ENCODE measurements at regions not wholly inside any gene's neighbourhood (a gene's known extent, or its start where the extent isn't known, plus 50 kb on each side); places are given as distances from the start of the nearest gene placed in this dataset.

- H3K4me3 ChIP-seq (ENCODE audit: extremely low read depth, insufficient read depth, low read length, poor library complexity, severe bottlenecking) = no peak overlapping the region
- 57 to 60% methylated on average over 5 of the region's 7 CpGs for WGBS, 2 experiments (ENCODE audit: insufficient coverage in 2 of 2)
- H3K9me3 ChIP-seq (ENCODE audit: control insufficient read depth, low read length) = no peaks in the 10 kb centered on the region
- no peaks in the 10 kb centered on the region for H3K4me1 ChIP-seq (ENCODE audit: control insufficient read depth, insufficient read depth, low read length, poor library complexity, severe bottlenecking)
- no peaks in the 10 kb centered on the region for H3K36me3 ChIP-seq (ENCODE audit: control insufficient read depth, insufficient read depth, low read length)
- no peak overlapping the region for H3K27ac ChIP-seq (ENCODE audit: low read depth, low read length, severe bottlenecking)
These were observed 172.8 kb downstream of the KTN1 start for GRCh38 chr14:55752580-55753390.

DNA sequence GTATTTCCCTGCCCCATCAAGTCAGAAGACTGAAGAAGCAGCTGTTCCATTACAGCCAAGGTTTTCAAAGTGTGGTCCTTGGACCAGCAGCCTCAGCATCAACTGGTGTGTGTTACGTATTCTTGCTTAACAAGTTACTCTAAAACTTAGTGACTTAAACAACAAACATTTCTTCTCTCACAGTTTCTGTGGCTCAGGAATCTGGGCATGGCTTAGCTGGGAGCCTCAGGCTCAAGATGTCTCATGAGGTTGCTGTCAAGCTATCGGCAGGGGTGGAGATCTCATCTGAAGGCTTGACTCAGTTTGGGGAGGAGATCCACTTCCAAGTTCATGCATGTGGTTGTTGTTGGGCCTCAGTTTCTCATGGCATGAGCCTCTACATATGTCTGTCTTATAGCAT is 174.5 kb downstream of the KTN1 start:
- 91 to 100% methylated on average over 1 to 2 of the region's 2 CpGs for WGBS, 2 experiments (ENCODE audit: insufficient coverage in 2 of 2)
- no peaks in the 10 kb centered on the region for H3K4me1 ChIP-seq (ENCODE audit: control insufficient read depth, insufficient read depth, low read length, poor library complexity, severe bottlenecking)
- H3K9me3 ChIP-seq (ENCODE audit: control insufficient read depth, low read length) = no peaks in the 10 kb centered on the region
- no peaks in the 10 kb centered on the region for H3K36me3 ChIP-seq (ENCODE audit: control insufficient read depth, insufficient read depth, low read length)
- H3K4me3 ChIP-seq (ENCODE audit: extremely low read depth, insufficient read depth, low read length, poor library complexity, severe bottlenecking) = no peak overlapping the region
- H3K27ac ChIP-seq (ENCODE audit: low read depth, low read length, severe bottlenecking) = no peak overlapping the region

- H3K36me3 ChIP-seq (ENCODE audit: control insufficient read depth, insufficient read depth, low read length) = no peaks in the 10 kb centered on the region
- no peak overlapping the region for H3K27ac ChIP-seq (ENCODE audit: low read depth, low read length, severe bottlenecking)
- WGBS, 2 experiments (ENCODE audit: insufficient coverage in 2 of 2) = 94 to 96% methylated on average over 3 of the region's 5 CpGs
- no peak overlapping the region for H3K4me3 ChIP-seq (ENCODE audit: extremely low read depth, insufficient read depth, low read length, poor library complexity, severe bottlenecking)
- H3K4me1 ChIP-seq (ENCODE audit: control insufficient read depth, insufficient read depth, low read length, poor library complexity, severe bottlenecking) = no peaks in the 10 kb centered on the region
- H3K9me3 ChIP-seq (ENCODE audit: control insufficient read depth, low read length) = no peaks in the 10 kb centered on the region
These were observed 174.9 kb downstream of the KTN1 start for GRCh38 chr14:55754871-55755270.

DNA sequence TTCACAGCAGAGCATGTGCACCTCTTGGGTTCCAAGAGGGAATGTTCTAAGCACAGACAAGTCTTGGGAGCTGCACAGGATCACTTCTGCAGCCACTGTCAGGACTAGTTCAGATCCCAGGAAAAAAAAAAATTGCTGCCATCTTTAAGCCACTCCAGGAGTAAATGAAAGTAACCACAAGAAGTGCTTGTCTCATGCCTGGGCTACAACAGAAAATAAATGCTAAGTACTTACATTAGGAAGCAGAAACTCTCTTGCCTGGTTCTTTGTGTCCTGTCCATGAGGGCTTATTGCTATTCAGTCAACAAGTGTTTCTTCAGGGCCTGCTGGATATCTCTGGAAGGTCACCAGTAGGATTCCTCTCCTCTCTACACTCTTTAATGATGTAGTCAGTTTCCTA is 176.1 kb downstream of the KTN1 start:
- Histone ChIP-seq H3K4me1 (ENCODE audit: control insufficient read depth, insufficient read depth, low read length, poor library complexity, severe bottlenecking) (no peaks in the 10 kb centered on the region), H3K36me3 (ENCODE audit: control insufficient read depth, insufficient read depth, low read length) (no peaks in the 10 kb centered on the region), H3K4me3 (ENCODE audit: extremely low read depth, insufficient read depth, low read length, poor library complexity, severe bottlenecking) (no peak overlapping the region), H3K27ac (ENCODE audit: low read depth, low read length, severe bottlenecking) (no peak overlapping the region), H3K9me3 (ENCODE audit: control insufficient read depth, low read length) (no peaks in the 10 kb centered on the region)

DNA sequence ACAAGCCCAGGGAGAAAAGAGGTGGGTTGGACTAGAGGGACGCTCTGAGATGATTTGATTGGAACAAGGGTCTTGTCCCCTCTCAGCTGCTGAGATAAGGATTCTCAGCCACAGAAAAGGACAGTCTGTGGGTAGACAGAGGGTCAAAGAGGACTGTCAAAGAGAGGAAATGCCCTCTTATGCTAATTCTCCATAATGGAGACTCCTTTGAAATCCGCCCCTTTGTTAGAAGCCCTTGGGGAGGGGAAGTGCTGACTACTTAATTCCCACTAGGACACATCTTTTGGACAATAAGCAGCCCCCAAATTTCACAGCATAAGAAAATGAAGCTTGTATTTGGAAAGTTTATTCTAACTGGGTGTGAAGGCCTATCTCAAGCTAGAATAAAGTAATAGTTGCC is 176.6 kb downstream of the KTN1 start:
- WGBS, 2 experiments (ENCODE audit: insufficient coverage in 2 of 2) = no CpG with 5 or more reads among the region's 2 CpGs
- Histone ChIP-seq H3K4me1 (ENCODE audit: control insufficient read depth, insufficient read depth, low read length, poor library complexity, severe bottlenecking) (no peaks in the 10 kb centered on the region), H3K9me3 (ENCODE audit: control insufficient read depth, low read length) (no peaks in the 10 kb centered on the region), H3K36me3 (ENCODE audit: control insufficient read depth, insufficient read depth, low read length) (no peaks in the 10 kb centered on the region), H3K27ac (ENCODE audit: low read depth, low read length, severe bottlenecking) (no peak overlapping the region), H3K4me3 (ENCODE audit: extremely low read depth, insufficient read depth, low read length, poor library complexity, severe bottlenecking) (no peak overlapping the region)

- Histone ChIP-seq H3K36me3 (ENCODE audit: control insufficient read depth, insufficient read depth, low read length) (no peaks in the 10 kb centered on the region), H3K4me3 (ENCODE audit: extremely low read depth, insufficient read depth, low read length, poor library complexity, severe bottlenecking) (no peak overlapping the region), H3K27ac (ENCODE audit: low read depth, low read length, severe bottlenecking) (no peak overlapping the region), H3K4me1 (ENCODE audit: control insufficient read depth, insufficient read depth, low read length, poor library complexity, severe bottlenecking) (no peaks in the 10 kb centered on the region), H3K9me3 (ENCODE audit: control insufficient read depth, low read length) (no peaks in the 10 kb centered on the region)
- no CpG with 5 or more reads among the region's 1 CpG for WGBS, 2 experiments (ENCODE audit: insufficient coverage in 2 of 2)
These were observed 178.8 kb downstream of the KTN1 start for GRCh38 chr14:55758796-55759195.

GRCh38 chr14:55760789-55761566 is 181.0 kb downstream of the KTN1 start:
- WGBS, 2 experiments (ENCODE audit: insufficient coverage in 2 of 2) = 96 to 97% methylated on average over 12 to 14 of the region's 14 CpGs
- Histone ChIP-seq H3K27ac (ENCODE audit: low read depth, low read length, severe bottlenecking) (no peak overlapping the region), H3K4me1 (ENCODE audit: control insufficient read depth, insufficient read depth, low read length, poor library complexity, severe bottlenecking) (no peaks in the 10 kb centered on the region), H3K9me3 (ENCODE audit: control insufficient read depth, low read length) (no peaks in the 10 kb centered on the region), H3K4me3 (ENCODE audit: extremely low read depth, insufficient read depth, low read length, poor library complexity, severe bottlenecking) (no peak overlapping the region), H3K36me3 (ENCODE audit: control insufficient read depth, insufficient read depth, low read length) (no peaks in the 10 kb centered on the region)

GRCh38 chr14:55761651-55762050 is 181.6 kb downstream of the KTN1 start:
- H3K36me3 ChIP-seq (ENCODE audit: control insufficient read depth, insufficient read depth, low read length) = no peaks in the 10 kb centered on the region
- H3K4me3 ChIP-seq (ENCODE audit: extremely low read depth, insufficient read depth, low read length, poor library complexity, severe bottlenecking) = no peak overlapping the region
- no peaks in the 10 kb centered on the region for H3K4me1 ChIP-seq (ENCODE audit: control insufficient read depth, insufficient read depth, low read length, poor library complexity, severe bottlenecking)
- no peak overlapping the region for H3K27ac ChIP-seq (ENCODE audit: low read depth, low read length, severe bottlenecking)
- H3K9me3 ChIP-seq (ENCODE audit: control insufficient read depth, low read length) = no peaks in the 10 kb centered on the region
- 86 to 100% methylated on average over 1 of the region's 1 CpG for WGBS, 2 experiments (ENCODE audit: insufficient coverage in 2 of 2)

GRCh38 chr14:55762595-55763232 is 182.7 kb downstream of the KTN1 start:
- no peak overlapping the region for H3K27ac ChIP-seq (ENCODE audit: low read depth, low read length, severe bottlenecking)
- WGBS, 2 experiments (ENCODE audit: insufficient coverage in 2 of 2) = 54 to 58% methylated on average over 2 of the region's 5 CpGs
- no peak overlapping the region for H3K4me3 ChIP-seq (ENCODE audit: extremely low read depth, insufficient read depth, low read length, poor library complexity, severe bottlenecking)
- H3K9me3 ChIP-seq (ENCODE audit: control insufficient read depth, low read length) = no peaks in the 10 kb centered on the region
- H3K4me1 ChIP-seq (ENCODE audit: control insufficient read depth, insufficient read depth, low read length, poor library complexity, severe bottlenecking) = no peaks in the 10 kb centered on the region
- no peaks in the 10 kb centered on the region for H3K36me3 ChIP-seq (ENCODE audit: control insufficient read depth, insufficient read depth, low read length)

- no peaks in the 10 kb centered on the region for H3K4me1 ChIP-seq (ENCODE audit: control insufficient read depth, insufficient read depth, low read length, poor library complexity, severe bottlenecking)
- no peaks in the 10 kb centered on the region for H3K9me3 ChIP-seq (ENCODE audit: control insufficient read depth, low read length)
- H3K4me3 ChIP-seq (ENCODE audit: extremely low read depth, insufficient read depth, low read length, poor library complexity, severe bottlenecking) = no peak overlapping the region
- no peak overlapping the region for H3K27ac ChIP-seq (ENCODE audit: low read depth, low read length, severe bottlenecking)
- H3K36me3 ChIP-seq (ENCODE audit: control insufficient read depth, insufficient read depth, low read length) = no peaks in the 10 kb centered on the region
- 63 to 80% methylated on average over 1 of the region's 1 CpG for WGBS, 2 experiments (ENCODE audit: insufficient coverage in 2 of 2)
These were observed 184.8 kb downstream of the KTN1 start for GRCh38 chr14:55764784-55765183.

All from mesodermal cell (in vitro differentiated cells).